Lower leg skin (tissue), 4 donors: ENCODE measurements at regions not wholly inside any gene's neighbourhood (a gene's known extent, or its start where the extent isn't known, plus 50 kb on each side); places are given as distances from the start of the nearest gene placed in this dataset.

Source experiments
- DNase-seq, 2 donors: peaks; one replicate each; pipeline ENCODE4 v3.0.0-alpha.2; 2019; ENCODE audit warnings: low spot score in 2 of 2
- H3K4me3 ChIP-seq: fragments of 200-600 bp; sonication (generic); 2 replicates; pipeline ENCODE4 v1.5.1; 2017; ENCODE audit warnings: mild to moderate bottlenecking, low read depth; ENCODE audit not compliant: poor library complexity, severe bottlenecking
- CTCF ChIP-seq, 3 donors: fragments of 450-650 bp; IDR thresholded peaks; one replicate each; pipeline ENCODE4 v1.5.1; 2016; ENCODE audit warnings: antibody characterized with exemption in 3 of 3, mild to moderate bottlenecking in 3 of 3, moderate library complexity in 2 of 3
- POLR2A ChIP-seq, 2 donors: fragments of 450-650 bp; IDR thresholded peaks; one replicate each; pipeline ENCODE4 v1.6.1; 2016 to 2017; ENCODE audit warnings: antibody characterized with exemption in 2 of 2, mild to moderate bottlenecking in 1 of 2, moderate library complexity in 1 of 2
- WGBS, 2 donors: methylation state at CpG; one replicate each; pipeline ENCODE4 v1.1.5; 2018; 5-methylcytosine and 5-hydroxymethylcytosine counted together
- intact Hi-C: fragments of 100-400 bp; cut with DNase I; formaldehyde crosslinking; loops from one replicate; pipeline ENCODE4 v1.15.0; 2023; ENCODE audit warnings: low total_unique reads

GRCh38 chr3:72238801-72239200 is 453.9 kb upstream of the PROK2 start:
- H3K4me3 ChIP-seq: no peak overlapping the region
- intact Hi-C loops: no loop called here
- TF ChIP-seq POLR2A (IDR thresholded peaks at IDR 0.05): no peak
- TF ChIP-seq CTCF (IDR thresholded peaks at IDR 0.05): no peak
- WGBS, 2 donors: 74 to 75% methylated on average over 3 of the region's 3 CpGs
- no peak for DNase-seq

- no peak for DNase-seq
- intact Hi-C loops: no loop called here
- 71% methylated on average over 7 of the region's 7 CpGs for WGBS, 2 donors
- no peak for TF ChIP-seq POLR2A (IDR thresholded peaks at IDR 0.05)
- no peak for TF ChIP-seq CTCF (IDR thresholded peaks at IDR 0.05)
- H3K4me3 ChIP-seq: no peak overlapping the region
Measured at GRCh38 chr3:72238010-72238691, 453.2 kb upstream of the PROK2 start.

GRCh38 chr3:72237679-72238009 is 452.7 kb upstream of the PROK2 start:
- no peak for DNase-seq
- WGBS, 2 donors: 86 to 98% methylated on average over 2 of the region's 2 CpGs

GRCh38 chr3:72234391-72234790 is 449.4 kb upstream of the PROK2 start:
- DNase-seq: no peak
- 38 to 44% methylated on average over 4 of the region's 4 CpGs for WGBS, 2 donors
- intact Hi-C loops: no loop called here
- H3K4me3 ChIP-seq: no peak overlapping the region
- no peak for TF ChIP-seq POLR2A (IDR thresholded peaks at IDR 0.05)
- no peak for TF ChIP-seq CTCF (IDR thresholded peaks at IDR 0.05)

More at GRCh38 chr3:72237679-72238009, 452.7 kb upstream of the PROK2 start:
- intact Hi-C loops: no loop called here
- H3K4me3 ChIP-seq: no peak overlapping the region
- TF ChIP-seq CTCF (IDR thresholded peaks at IDR 0.05) (no peak), POLR2A (IDR thresholded peaks at IDR 0.05) (no peak)

- intact Hi-C loops: no loop called here
- DNase-seq: no peak
- H3K4me3 ChIP-seq: no peak overlapping the region
- WGBS, 2 donors: 100% methylated on average over 2 of the region's 2 CpGs
- TF ChIP-seq POLR2A (IDR thresholded peaks at IDR 0.05) (no peak), CTCF (IDR thresholded peaks at IDR 0.05) (no peak)
Measured at GRCh38 chr3:72233571-72233970, 448.6 kb upstream of the PROK2 start.

GRCh38 chr3:72232777-72233176 is 447.8 kb upstream of the PROK2 start:
- DNase-seq: no peak
- TF ChIP-seq CTCF (IDR thresholded peaks at IDR 0.05) (no peak), POLR2A (IDR thresholded peaks at IDR 0.05) (no peak)
- 79 to 95% methylated on average over 6 of the region's 6 CpGs for WGBS, 2 donors
- intact Hi-C loops: no loop called here
- H3K4me3 ChIP-seq: no peak overlapping the region
